ENCODE measurements at regions not wholly inside any gene's neighbourhood (a gene's known extent, or its start where the extent isn't known, plus 50 kb on each side); places are given as distances from the start of the nearest gene placed in this dataset.

- H3K4me1 ChIP-seq (ENCODE audit: control insufficient read depth, insufficient read depth, low read length), result no peaks in the 10 kb centered on the region
- Mint-ChIP-seq H3K4me1 (peaks cover 21% of the 10 kb centered on the region), H3K9me3 (no peaks in the 10 kb centered on the region), H3K36me3 (ENCODE audit: low read depth) (no peaks in the 10 kb centered on the region), H3K27me3 (ENCODE audit: insufficient read depth) (no peaks in the 10 kb centered on the region), H3K27ac (peak overlapping the region; percentile 52), H3K4me3 (no peak overlapping the region)
- DNase-seq, result no peak
- no peak overlapping the region for H3K27ac ChIP-seq (ENCODE audit: low read depth, low read length)
- no peaks in the 10 kb centered on the region for H3K27me3 ChIP-seq (ENCODE audit: control insufficient read depth, insufficient read depth, low read length, poor library complexity, severe bottlenecking)
- no peak overlapping the region for H3K9ac ChIP-seq (ENCODE audit: extremely low read depth, low read length, poor library complexity, severe bottlenecking)
- no peaks in the 10 kb centered on the region for H3K9me3 ChIP-seq (ENCODE audit: control insufficient read depth, low read length)
- 88 to 90% methylated on average over 3 to 7 of the region's 7 CpGs for WGBS, 2 experiments (ENCODE audit: insufficient coverage in 1 of 2, insufficient read length in 1 of 2)
- no peak overlapping the region for H3K4me3 ChIP-seq (ENCODE audit: low read length)
- TF ChIP-seq, protein P1, sequence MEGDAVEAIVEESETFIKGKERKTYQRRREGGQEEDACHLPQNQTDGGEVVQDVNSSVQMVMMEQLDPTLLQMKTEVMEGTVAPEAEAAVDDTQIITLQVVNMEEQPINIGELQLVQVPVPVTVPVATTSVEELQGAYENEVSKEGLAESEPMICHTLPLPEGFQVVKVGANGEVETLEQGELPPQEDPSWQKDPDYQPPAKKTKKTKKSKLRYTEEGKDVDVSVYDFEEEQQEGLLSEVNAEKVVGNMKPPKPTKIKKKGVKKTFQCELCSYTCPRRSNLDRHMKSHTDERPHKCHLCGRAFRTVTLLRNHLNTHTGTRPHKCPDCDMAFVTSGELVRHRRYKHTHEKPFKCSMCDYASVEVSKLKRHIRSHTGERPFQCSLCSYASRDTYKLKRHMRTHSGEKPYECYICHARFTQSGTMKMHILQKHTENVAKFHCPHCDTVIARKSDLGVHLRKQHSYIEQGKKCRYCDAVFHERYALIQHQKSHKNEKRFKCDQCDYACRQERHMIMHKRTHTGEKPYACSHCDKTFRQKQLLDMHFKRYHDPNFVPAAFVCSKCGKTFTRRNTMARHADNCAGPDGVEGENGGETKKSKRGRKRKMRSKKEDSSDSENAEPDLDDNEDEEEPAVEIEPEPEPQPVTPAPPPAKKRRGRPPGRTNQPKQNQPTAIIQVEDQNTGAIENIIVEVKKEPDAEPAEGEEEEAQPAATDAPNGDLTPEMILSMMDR (conservative IDR thresholded peaks at IDR 0.05), result no peak
- H3K36me3 ChIP-seq (ENCODE audit: control insufficient read depth, insufficient read depth, low read length), result no peaks in the 10 kb centered on the region
Observed at GRCh38 chr5:125052584-125052983, 306.1 kb upstream of the ZNF608 start.

GRCh38 chr5:125053179-125053578 is 306.7 kb upstream of the ZNF608 start:
- Mint-ChIP-seq H3K4me1 (peaks cover 27% of the 10 kb centered on the region), H3K4me3 (no peak overlapping the region)
- no peaks in the 10 kb centered on the region for H3K36me3 ChIP-seq (ENCODE audit: control insufficient read depth, insufficient read depth, low read length)

GRCh38 chr5:125054146-125054545 is 307.7 kb upstream of the ZNF608 start:
- H3K36me3 Mint-ChIP-seq (ENCODE audit: low read depth), result no peaks in the 10 kb centered on the region
- Histone ChIP-seq H3K4me3 (ENCODE audit: low read length) (no peak overlapping the region), H3K9ac (ENCODE audit: extremely low read depth, low read length, poor library complexity, severe bottlenecking) (no peak overlapping the region), H3K36me3 (ENCODE audit: control insufficient read depth, insufficient read depth, low read length) (no peaks in the 10 kb centered on the region), H3K9me3 (ENCODE audit: control insufficient read depth, low read length) (no peaks in the 10 kb centered on the region), H3K4me1 (ENCODE audit: control insufficient read depth, insufficient read depth, low read length) (peaks cover 8% of the 10 kb centered on the region), H3K27me3 (ENCODE audit: control insufficient read depth, insufficient read depth, low read length, poor library complexity, severe bottlenecking) (no peaks in the 10 kb centered on the region), H3K27ac (ENCODE audit: low read depth, low read length) (no peak overlapping the region)
- no peak overlapping the region for H3K4me3 Mint-ChIP-seq
- TF ChIP-seq, protein P1 (conservative IDR thresholded peaks at IDR 0.05), result no peak
- WGBS, 2 experiments (ENCODE audit: insufficient coverage in 1 of 2, insufficient read length in 1 of 2), result 88 to 100% methylated on average over 3 to 4 of the region's 4 CpGs
- H3K9me3 Mint-ChIP-seq, result no peaks in the 10 kb centered on the region
- DNase-seq, result no peak
- H3K27me3 Mint-ChIP-seq (ENCODE audit: insufficient read depth), result no peaks in the 10 kb centered on the region
- peaks cover 37% of the 10 kb centered on the region for H3K4me1 Mint-ChIP-seq
- H3K27ac Mint-ChIP-seq, result no peak overlapping the region

More at GRCh38 chr5:125053179-125053578, 306.7 kb upstream of the ZNF608 start:
- Mint-ChIP-seq H3K27me3 (ENCODE audit: insufficient read depth) (no peaks in the 10 kb centered on the region), H3K27ac (no peak overlapping the region), H3K36me3 (ENCODE audit: low read depth) (no peaks in the 10 kb centered on the region), H3K9me3 (no peaks in the 10 kb centered on the region)
- H3K27ac ChIP-seq (ENCODE audit: low read depth, low read length), result no peak overlapping the region
- no peak for DNase-seq
- no peaks in the 10 kb centered on the region for H3K4me1 ChIP-seq (ENCODE audit: control insufficient read depth, insufficient read depth, low read length)
- TF ChIP-seq, protein P1 (conservative IDR thresholded peaks at IDR 0.05), result no peak
- no peaks in the 10 kb centered on the region for H3K9me3 ChIP-seq (ENCODE audit: control insufficient read depth, low read length)
- WGBS, 2 experiments (ENCODE audit: insufficient coverage in 1 of 2, insufficient read length in 1 of 2), result 93% methylated on average over 1 of the region's 1 CpG; no CpG with 5 or more reads in 1 of the 2 experiments
- H3K27me3 ChIP-seq (ENCODE audit: control insufficient read depth, insufficient read depth, low read length, poor library complexity, severe bottlenecking), result no peaks in the 10 kb centered on the region
- no peak overlapping the region for H3K4me3 ChIP-seq (ENCODE audit: low read length)
- no peak overlapping the region for H3K9ac ChIP-seq (ENCODE audit: extremely low read depth, low read length, poor library complexity, severe bottlenecking)
